Ecto neural progenitor cell (in vitro differentiated cells): ENCODE measurements at regions not wholly inside any gene's neighbourhood (a gene's known extent, or its start where the extent isn't known, plus 50 kb on each side); places are given as distances from the start of the nearest gene placed in this dataset.

Experiments used
- DNase-seq: peaks from one replicate; pipeline ENCODE4 v3.0.0-alpha.2; 2018; ENCODE audit warnings: low spot score

- no peak for DNase-seq
Measured at GRCh38 chr14:61191733-61192132, 89.4 kb downstream of the TMEM30B start.

DNA sequence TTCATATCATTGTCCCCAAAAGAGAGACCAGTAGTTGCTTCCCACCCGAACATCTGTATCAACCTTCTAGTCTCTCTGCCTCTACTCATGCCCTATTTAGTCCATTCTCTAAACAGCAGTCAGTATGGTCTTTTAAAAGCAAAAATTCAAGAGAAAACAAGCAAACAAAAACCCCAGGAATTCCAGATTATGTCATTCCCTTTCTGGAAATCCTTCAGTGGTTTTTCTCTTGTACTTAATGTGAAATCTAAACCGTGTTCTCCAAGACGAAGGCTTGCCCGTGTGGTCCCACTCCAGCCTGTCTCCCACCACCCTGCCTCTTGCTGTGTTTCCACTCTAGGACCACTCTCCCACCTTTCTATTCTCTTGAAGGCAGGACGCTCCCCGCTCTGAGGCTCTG lies 90.8 kb downstream of the TMEM30B start:
- no peak for DNase-seq

DNA sequence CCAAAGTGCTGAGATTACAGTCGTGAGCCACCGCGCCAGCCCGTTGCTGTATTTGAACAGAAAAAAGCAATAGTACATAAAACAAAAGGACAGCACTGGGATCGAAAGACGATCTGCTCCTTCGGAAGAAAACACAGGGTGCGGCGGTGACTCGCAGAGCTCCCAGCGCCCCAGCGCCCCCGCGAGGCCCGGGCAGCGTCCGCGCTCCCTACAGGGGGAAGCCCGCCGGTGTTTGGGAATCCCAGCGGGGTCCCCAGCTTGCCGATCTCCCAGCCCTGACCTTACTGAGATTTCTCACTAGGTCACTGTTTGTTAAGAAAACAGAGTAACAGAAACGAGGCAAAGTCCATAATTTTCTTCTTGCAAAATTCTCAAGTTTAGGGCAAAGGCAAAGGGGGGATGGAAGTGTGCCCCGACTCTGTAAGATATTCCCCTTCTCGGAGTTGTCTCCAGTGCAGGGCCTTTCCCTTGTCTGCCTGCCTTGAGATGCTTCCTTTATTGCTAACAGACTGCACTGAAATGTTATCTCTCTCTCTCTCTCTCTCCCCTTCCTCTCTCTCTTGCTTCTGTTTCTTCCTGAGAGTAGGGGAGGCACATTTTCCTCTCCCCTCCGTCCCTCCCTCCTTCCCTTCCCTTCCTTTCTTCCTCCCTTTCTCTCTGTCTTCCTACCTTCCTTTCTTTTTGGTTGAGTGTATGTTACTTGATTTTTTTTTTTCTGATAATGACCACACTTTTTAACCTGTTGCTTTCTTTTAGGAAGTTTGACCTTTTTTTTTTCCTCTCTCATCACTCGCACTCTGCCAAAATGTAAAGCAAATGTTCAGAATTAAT lies 91.9 kb downstream of the TMEM30B start:
- DNase-seq = peak; percentile 70

DNA sequence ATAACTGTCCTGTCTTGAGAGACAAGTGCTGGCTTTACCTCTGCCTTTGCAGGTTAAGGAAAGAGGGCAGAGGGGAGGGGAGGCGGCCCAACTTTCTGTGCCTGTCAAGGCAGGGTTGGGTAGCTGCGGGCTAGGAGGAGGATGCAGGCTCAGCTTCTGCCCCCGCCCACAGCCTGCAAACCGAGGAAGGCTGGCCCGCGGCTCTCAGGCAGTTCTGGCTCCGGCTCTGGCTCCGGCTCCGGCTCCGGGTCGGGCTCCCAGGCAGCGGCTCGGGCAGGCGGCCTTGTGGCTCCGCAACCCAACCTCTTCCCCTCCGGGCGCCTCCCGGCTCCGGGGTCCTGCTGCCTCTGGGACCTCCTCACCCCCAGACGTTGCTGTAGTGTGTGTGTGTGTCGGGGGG lies 92.9 kb downstream of the TMEM30B start:
- peak; percentile 52 for DNase-seq

DNA sequence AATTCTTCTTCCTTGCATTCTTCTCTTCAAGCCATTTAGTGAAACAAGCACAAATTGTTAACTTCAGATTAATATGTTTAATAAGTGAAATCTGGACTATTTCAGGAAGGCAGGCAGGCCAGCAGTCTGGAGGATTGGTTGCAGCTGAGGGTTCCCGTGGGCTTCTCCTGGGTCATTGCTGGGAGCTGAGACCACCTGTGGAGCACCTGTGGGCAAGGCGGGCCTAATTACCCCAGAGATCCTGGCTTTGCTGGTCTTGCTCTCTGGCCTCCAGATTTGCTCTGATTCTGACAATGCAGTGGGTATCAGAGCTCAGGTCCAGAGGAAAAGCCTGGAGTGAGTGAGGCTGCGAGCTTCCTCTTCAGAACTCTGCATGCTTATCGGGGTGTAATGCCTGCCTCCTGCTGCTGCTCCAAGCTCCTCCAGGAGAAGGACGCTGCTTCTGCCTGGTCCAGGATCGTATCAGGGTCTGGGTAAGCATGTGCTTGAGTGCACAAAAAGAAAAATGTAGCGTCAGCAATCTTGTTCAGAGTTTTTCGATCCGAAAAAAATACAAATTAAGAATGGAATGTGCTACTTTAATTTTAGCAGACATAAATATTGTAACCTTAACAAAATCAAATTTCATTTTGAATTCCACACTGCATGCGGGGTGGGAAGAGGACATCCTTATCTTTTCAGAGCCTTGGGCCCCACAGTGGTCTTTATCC lies 93.8 kb downstream of the TMEM30B start:
- no peak for DNase-seq

DNA sequence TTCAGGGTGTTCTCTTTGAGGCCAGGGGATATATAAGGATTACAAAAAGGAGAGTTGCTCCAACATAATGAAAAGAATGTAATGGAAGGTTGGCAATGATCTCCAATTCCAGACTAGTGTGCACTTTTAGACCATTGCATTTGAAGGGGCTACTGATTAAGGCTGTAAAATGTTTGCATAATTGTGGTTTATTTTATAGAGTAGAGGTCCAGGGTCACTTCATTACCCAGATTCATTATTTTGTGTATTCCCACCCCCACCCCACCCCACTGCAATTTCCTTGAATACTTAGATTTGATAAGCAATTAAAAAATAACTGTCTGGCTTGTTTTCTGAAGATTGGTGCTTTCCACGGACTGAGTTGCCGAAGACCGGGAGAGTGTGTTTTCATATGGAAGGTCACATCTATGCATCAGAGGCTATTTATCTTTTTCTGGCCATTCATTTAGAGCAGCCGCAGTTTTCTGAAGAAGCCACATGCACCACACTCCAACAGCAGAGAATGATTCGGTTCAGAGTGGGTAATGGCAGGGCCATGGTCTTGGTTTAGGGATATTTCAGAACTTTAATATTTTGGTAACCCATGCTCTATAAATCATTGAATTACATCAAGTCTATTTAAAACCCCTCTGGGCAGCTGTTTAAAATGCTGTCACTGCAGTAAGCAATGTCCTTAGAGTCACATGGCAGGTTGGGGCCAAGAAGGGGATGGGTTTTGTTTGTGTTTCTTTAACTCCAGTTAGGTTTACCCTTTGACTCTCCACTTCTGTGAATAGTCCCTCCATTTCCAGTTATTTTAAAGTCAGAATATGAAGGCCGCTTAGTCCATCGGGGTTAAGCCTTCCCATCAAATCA lies 94.6 kb downstream of the TMEM30B start:
- no peak for DNase-seq

DNA sequence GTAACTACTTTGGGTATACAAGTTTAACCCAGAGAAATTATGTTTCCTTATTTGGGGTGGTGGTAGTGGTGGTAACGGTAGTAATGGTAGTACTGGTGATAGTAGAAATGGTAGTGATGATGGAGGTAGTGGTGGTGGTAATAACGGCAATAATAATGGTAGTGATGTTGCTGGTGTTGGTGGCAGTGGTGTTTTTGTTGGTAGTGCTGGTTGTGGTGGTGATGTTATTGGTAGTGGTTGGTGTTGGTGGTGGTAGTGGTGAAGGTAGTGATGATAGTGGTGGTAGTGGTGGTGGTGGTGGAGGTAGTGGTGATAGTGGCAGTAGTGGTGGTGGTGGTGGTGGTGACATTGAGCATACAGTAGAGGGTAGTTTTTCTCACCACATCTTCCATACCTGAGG lies 95.6 kb downstream of the TMEM30B start:
- DNase-seq = no peak

DNA sequence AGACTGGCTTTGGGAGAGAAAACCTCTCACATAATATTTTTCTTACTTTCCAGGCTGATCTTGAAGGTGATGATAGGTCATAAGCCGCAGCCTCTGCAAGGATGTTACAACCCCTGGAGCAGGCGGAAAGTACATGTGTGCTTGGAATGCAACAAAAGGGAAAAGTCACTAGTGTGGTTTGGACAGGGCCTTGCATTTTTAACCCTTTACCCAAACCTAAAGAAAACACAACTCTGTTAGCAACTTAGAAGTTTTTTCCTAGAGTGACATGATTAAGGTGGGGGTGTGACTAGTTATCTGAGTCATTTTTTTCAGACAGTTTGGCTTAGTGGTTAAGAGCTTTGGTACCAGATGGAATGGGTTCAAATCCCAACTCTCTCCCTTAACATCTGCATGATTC lies 97.0 kb downstream of the TMEM30B start:
- no peak for DNase-seq

DNA sequence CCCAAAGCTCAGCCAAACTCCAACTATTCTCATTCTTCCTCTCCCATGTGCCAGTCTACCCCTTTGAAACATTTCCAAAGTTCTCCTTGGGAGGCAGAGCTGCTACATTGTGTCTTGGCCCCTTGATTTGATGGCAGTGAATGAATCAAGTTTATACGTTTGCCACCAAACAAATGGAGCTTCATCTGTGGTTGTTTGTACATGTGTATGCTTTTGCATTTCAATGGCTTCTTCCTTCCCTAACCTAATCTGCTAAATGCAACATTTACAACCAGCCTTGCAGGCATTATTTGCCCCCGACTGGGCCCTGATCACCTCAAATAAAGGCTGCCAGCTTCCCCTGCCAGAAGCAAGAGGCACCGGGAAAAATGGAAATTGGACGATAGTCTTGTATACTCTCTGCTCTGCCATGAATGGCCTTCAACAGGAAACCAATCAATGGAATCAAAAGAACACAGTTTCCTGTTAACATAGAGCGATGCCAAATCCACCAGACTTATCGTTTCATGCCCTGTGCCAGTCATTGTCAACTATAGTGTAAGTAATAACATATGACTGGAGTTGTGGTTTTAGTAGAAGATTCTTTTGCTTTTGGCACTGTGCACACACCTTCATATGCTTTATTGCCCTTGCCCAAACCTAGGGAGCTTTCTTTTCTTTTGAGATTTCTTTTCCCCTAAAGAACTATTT lies 97.8 kb downstream of the TMEM30B start:
- no peak for DNase-seq

- no peak for DNase-seq
Measured at GRCh38 chr14:61179796-61180398, 101.2 kb downstream of the TMEM30B start.

DNA sequence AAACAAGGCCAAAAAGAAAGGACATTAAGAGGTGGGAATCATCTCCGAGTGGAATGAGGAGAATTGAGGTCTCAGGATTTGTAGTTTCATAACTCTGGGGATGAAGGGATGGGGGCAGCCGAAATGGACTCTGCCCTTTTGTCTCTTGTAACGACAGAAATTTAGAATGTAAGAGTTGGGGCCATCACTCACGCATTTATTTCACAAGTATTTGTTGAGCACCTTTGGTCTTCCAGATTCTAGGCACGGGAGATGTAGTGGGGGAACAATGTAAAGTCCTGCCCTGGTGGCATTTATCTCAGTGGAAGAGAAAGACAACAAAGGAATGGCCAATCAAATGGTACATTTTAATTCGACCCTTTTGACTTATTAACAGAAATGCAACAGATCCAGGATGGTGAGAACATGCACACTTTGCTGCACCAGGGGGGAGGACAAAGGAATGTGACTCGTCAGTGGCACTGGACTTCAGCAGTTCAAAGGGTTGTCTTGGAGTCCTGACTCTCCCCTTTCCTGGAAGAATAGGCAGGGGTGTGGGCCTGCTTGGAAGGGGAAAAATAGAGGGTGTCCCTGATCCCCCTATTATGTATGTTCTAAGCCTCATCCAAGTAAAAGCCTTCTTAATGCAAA lies 102.0 kb downstream of the TMEM30B start:
- no peak for DNase-seq

GRCh38 chr14:61178226-61179060 lies 102.7 kb downstream of the TMEM30B start:
- no peak for DNase-seq

- no peak for DNase-seq
Measured at GRCh38 chr14:61177279-61178225, 103.6 kb downstream of the TMEM30B start.

- no peak for DNase-seq
Measured at GRCh38 chr14:61176686-61177085, 104.5 kb downstream of the TMEM30B start.

GRCh38 chr14:61174987-61175386 lies 106.2 kb downstream of the TMEM30B start:
- no peak for DNase-seq

GRCh38 chr14:61174441-61174891 lies 106.7 kb downstream of the TMEM30B start:
- DNase-seq = no peak

GRCh38 chr14:61171727-61172126 lies 109.4 kb downstream of the TMEM30B start:
- no peak for DNase-seq

DNA sequence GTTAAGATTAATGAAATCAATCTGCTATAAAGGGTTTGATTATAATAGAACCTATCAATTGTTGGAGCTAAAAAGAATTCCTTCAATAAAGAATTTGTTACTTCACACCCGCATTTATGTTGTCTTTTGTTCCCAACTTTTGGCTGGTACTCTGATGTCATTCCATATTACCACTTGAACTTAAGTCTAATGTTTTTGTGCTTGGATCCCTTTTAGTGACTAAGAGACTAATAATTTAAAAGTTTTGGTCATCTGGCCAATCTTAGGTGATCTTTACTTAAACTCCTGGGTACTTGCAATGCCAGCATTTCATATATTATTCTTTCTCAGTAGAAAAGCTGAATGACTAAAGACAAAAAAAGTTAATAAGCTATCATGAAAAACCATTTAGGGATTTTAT lies 113.0 kb downstream of the TMEM30B start:
- DNase-seq = no peak

GRCh38 chr14:61167642-61168041 lies 113.5 kb downstream of the TMEM30B start:
- no peak for DNase-seq
